Testis (tissue), 2 donors: ENCODE measurements at regions not wholly inside any gene's neighbourhood (a gene's known extent, or its start where the extent isn't known, plus 50 kb on each side); places are given as distances from the start of the nearest gene placed in this dataset.
"Not testable (repeated sequence)": the region's sequence is repeated elsewhere in the genome, so short reads cannot be mapped to it uniquely, and the experiment has no call there.

ENCODE experiments used
- DNase-seq: peaks from one replicate; pipeline ENCODE4 v3.0.0-alpha.2; 2019
- H3K27ac ChIP-seq, 2 donors: fragments of 200-600 bp; sonication (generic); one replicate each; pipeline ENCODE4 v1.5.1; 2019
- H3K27me3 ChIP-seq: fragments of 200-600 bp; sonication (generic); one replicate; pipeline ENCODE4 v1.5.1; 2019
- H3K36me3 ChIP-seq: fragments of 200-600 bp; sonication (generic); one replicate; pipeline ENCODE4 v1.5.1; 2017; ENCODE audit warnings: low read depth; ENCODE audit errors: missing control alignments
- H3K4me1 ChIP-seq: fragments of 200-600 bp; sonication (generic); one replicate; pipeline ENCODE4 v1.5.1; 2019
- H3K4me3 ChIP-seq, 2 donors: fragments of 200-600 bp; sonication (generic); one replicate each; pipeline ENCODE4 v1.5.1; 2017 to 2019
- H3K9me3 ChIP-seq: fragments of 200-600 bp; sonication (generic); one replicate; pipeline ENCODE4 v1.5.1; 2017
- POLR2A ChIP-seq: fragments of 450-650 bp; IDR thresholded peaks from one replicate; pipeline ENCODE4 v1.6.1; 2017; ENCODE audit warnings: antibody characterized with exemption, mild to moderate bottlenecking, moderate library complexity
- WGBS, 2 donors: methylation state at CpG; one replicate each; pipeline ENCODE4 v1.1.5; 2018; 5-methylcytosine and 5-hydroxymethylcytosine counted together
- intact Hi-C: fragments of 100-400 bp; cut with DNase I; formaldehyde crosslinking; loops from one replicate; pipeline ENCODE4 v1.15.1; 2023; ENCODE audit warnings: low total_unique reads
- TF ChIP-seq, protein P1 (sequence below), 3 experiments: fragments of 450-650 bp in 2 of 3; fragments of 200-600 bp in 1 of 3; sonication (generic) in 1 of 3; IDR thresholded peaks; one replicate each; pipeline ENCODE4 v1.5.1; 2016 to 2019; ENCODE audit warnings: antibody characterized with exemption in 3 of 3, mild to moderate bottlenecking in 2 of 3, moderate library complexity in 1 of 3

DNA sequence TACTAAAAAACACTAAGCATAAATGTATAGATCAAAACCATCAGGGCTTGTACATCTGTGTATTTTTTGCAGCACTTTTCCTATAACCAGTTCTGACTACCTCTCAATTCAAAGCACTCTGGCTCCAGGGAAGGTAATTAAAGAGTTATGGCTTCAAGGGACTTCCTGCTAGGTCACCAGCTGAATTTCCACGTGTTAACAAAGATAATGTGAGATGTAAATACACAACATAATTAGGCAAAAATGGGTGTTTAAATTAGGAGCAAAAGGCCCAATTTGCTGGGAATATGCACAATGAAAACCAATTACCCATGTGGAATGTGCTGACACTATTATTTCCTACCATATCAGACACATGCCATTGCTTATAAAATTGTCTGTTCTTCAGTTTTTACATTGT is 513.4 kb upstream of the FLRT2 start:
- Histone ChIP-seq H3K4me3 (no peak overlapping the region), H3K27ac (no peak overlapping the region), H3K36me3 (no peaks in the 10 kb centered on the region), H3K9me3 (no peaks in the 10 kb centered on the region), H3K27me3 (no peaks in the 10 kb centered on the region), H3K4me1 (no peaks in the 10 kb centered on the region)
- WGBS, 2 donors: 19 to 31% methylated on average over 1 of the region's 1 CpG
- TF ChIP-seq, protein P1, sequence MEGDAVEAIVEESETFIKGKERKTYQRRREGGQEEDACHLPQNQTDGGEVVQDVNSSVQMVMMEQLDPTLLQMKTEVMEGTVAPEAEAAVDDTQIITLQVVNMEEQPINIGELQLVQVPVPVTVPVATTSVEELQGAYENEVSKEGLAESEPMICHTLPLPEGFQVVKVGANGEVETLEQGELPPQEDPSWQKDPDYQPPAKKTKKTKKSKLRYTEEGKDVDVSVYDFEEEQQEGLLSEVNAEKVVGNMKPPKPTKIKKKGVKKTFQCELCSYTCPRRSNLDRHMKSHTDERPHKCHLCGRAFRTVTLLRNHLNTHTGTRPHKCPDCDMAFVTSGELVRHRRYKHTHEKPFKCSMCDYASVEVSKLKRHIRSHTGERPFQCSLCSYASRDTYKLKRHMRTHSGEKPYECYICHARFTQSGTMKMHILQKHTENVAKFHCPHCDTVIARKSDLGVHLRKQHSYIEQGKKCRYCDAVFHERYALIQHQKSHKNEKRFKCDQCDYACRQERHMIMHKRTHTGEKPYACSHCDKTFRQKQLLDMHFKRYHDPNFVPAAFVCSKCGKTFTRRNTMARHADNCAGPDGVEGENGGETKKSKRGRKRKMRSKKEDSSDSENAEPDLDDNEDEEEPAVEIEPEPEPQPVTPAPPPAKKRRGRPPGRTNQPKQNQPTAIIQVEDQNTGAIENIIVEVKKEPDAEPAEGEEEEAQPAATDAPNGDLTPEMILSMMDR (IDR thresholded peaks at IDR 0.05): no peak
- no peak for TF ChIP-seq POLR2A
- no peak for DNase-seq
- intact Hi-C loops: no loop called here

DNA sequence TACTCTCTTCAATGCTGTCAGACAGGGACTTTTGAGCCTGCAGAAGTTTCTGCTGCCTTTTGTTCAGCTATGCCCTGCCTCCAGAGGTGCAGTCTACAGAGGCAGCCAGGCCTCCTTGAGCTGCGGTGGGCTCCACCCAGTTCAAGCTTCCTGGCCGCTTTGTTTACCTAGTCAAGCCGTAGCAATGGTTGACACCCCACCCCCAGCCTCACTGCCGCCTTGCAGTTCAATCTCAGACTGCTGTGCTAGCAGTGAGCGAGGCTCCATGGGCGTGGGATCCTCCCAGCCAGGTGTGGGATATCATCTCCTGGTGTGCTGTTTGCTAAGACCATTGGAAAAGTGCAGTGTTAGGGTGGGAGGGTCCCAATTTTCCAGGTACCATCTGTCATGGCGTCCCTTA is 506.1 kb upstream of the FLRT2 start:
- H3K4me3 ChIP-seq, H3K36me3 ChIP-seq, H3K27me3 ChIP-seq, DNase-seq, H3K9me3 ChIP-seq, H3K4me1 ChIP-seq, intact Hi-C loops, H3K27ac ChIP-seq: not testable (repeated sequence)
- 90 to 91% methylated on average over 1 to 7 of the region's 7 CpGs for WGBS, 2 donors

DNA sequence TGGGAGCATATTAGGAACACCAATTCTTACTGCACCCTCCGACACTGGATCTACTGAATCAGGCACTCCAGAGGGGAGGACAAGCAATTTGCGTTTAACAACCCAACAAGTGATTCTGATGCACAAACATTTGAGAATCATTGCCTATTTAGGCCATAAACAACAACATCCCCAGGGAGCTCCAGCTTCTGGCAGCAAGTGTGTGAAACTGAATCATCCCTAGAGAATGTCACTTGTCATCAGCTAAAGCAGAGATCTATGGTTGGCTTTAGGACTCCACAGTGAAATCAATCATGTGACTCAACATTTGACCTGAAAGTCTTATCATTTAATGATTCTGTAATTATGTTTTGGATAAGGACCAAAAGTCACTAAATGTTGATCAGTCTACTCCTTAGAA is 505.0 kb upstream of the FLRT2 start:
- no peaks in the 10 kb centered on the region for H3K36me3 ChIP-seq
- H3K9me3 ChIP-seq: no peaks in the 10 kb centered on the region
- no peaks in the 10 kb centered on the region for H3K27me3 ChIP-seq
- 72 to 81% methylated on average over 2 of the region's 2 CpGs for WGBS, 2 donors
- H3K4me1 ChIP-seq: no peaks in the 10 kb centered on the region
- intact Hi-C loops: no loop called here
- DNase-seq: no peak
- no peak for TF ChIP-seq POLR2A
- TF ChIP-seq, protein P1 (IDR thresholded peaks at IDR 0.05): no peak
- no peak overlapping the region for H3K4me3 ChIP-seq
- no peak overlapping the region for H3K27ac ChIP-seq

DNA sequence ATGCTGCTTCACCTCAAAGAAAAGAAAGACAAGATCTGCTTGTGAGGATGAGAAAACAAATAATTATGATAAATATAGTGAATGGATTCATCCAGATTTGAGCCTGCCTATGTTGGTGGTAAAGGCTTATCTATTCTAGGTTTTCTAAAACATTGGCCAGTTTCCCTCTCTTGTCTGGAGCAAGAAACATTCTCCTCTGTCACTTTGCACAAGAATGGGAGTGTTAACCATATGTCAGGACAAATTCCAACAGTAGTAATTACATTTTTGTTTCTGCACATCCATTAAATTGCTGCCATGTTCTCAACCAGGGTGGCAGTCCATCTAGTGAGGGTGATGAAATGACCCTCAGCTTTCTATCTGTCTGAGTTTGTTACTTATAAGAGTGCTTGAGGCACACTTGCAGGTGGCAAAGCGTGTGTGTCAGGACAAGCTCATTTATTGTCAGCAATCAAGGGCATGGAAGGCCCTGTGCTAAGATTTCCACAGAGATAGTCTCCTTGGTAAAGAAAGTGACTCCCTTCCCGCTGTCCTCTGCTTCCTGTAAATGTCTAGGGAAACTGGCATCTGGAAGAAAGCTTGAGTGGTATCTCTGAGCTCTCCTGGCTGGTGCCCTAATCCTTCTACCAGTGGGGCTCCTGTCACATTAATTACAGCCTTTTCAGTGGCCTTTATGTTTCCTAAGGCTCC is 502.1 kb upstream of the FLRT2 start:
- no peak for TF ChIP-seq POLR2A
- TF ChIP-seq, protein P1 (IDR thresholded peaks at IDR 0.05): no peak
- Histone ChIP-seq H3K27me3 (no peaks in the 10 kb centered on the region), H3K4me3 (no peak overlapping the region), H3K4me1 (no peaks in the 10 kb centered on the region), H3K9me3 (no peaks in the 10 kb centered on the region), H3K36me3 (no peaks in the 10 kb centered on the region), H3K27ac (no peak overlapping the region)
- WGBS, 2 donors: 83 to 89% methylated on average over 2 of the region's 2 CpGs
- intact Hi-C loops: no loop called here
- DNase-seq: no peak

DNA sequence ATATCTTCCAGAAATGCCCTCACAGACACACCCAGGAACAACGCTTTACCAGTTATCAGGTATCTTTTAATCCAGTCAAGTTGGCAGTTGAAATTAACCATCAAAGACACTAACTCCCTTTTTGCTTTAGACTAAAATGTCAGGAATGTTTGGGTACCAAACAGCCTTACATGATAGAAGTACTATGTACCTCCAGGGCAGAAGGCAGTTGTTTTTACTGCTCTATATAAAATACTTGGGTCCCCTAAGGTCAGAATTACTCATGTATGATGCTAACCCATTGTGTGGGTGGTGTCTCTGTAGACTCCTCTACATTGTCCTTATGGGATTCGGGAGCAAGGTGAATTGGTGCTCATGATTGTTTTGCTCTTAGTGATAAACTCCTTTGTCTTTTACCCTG is 492.5 kb upstream of the FLRT2 start:
- no peaks in the 10 kb centered on the region for H3K9me3 ChIP-seq
- intact Hi-C loops: no loop called here
- no peaks in the 10 kb centered on the region for H3K36me3 ChIP-seq
- H3K4me3 ChIP-seq: no peak overlapping the region
- TF ChIP-seq, protein P1 (IDR thresholded peaks at IDR 0.05): no peak
- TF ChIP-seq POLR2A: no peak
- H3K27me3 ChIP-seq: no peaks in the 10 kb centered on the region
- no peaks in the 10 kb centered on the region for H3K4me1 ChIP-seq
- DNase-seq: no peak
- H3K27ac ChIP-seq: no peak overlapping the region
- 88 to 95% methylated on average over 2 of the region's 2 CpGs for WGBS, 2 donors
